Left ventricle myocardium inferior (tissue), 1 donor: ENCODE measurements at regions not wholly inside any gene's neighbourhood (a gene's known extent, or its start where the extent isn't known, plus 50 kb on each side); places are given as distances from the start of the nearest gene placed in this dataset.

Source experiments
- DNase-seq: peaks from one replicate; pipeline ENCODE4 v3.0.0-alpha.2; 2020
- H3K27ac ChIP-seq: fragments of 200-600 bp; replicated peaks from 2 replicates; pipeline ENCODE4 v1.8.0; 2021
- H3K27me3 ChIP-seq: fragments of 200-600 bp; 2 replicates; pipeline ENCODE4 v1.8.0; 2021; ENCODE audit warnings: low read depth
- H3K36me3 ChIP-seq: fragments of 200-600 bp; 2 replicates; pipeline ENCODE4 v1.8.0; 2021
- H3K4me1 ChIP-seq: fragments of 200-600 bp; 2 replicates; pipeline ENCODE4 v1.8.0; 2021
- H3K4me3 ChIP-seq: fragments of 200-600 bp; 2 replicates; pipeline ENCODE4 v1.8.0; 2021; ENCODE audit warnings: mild to moderate bottlenecking, moderate library complexity
- H3K9me3 ChIP-seq: fragments of 200-600 bp; replicated peaks from 2 replicates; pipeline ENCODE4 v1.8.0; 2021
- intact Hi-C: fragments of 100-400 bp; cut with micrococcal nuclease; formaldehyde crosslinking; loops from one replicate; pipeline ENCODE4 v1.11.0; 2022
- TF ChIP-seq, protein P1 (sequence below): fragments of 200-600 bp; IDR thresholded peaks from 2 replicates; pipeline ENCODE4 v1.8.0; 2021; ENCODE audit warnings: antibody characterized with exemption, mild to moderate bottlenecking, borderline replicate concordance
- donor health status: DM: no; HTN: yes; CAD: no; lungs with severe emphysema.

DNA sequence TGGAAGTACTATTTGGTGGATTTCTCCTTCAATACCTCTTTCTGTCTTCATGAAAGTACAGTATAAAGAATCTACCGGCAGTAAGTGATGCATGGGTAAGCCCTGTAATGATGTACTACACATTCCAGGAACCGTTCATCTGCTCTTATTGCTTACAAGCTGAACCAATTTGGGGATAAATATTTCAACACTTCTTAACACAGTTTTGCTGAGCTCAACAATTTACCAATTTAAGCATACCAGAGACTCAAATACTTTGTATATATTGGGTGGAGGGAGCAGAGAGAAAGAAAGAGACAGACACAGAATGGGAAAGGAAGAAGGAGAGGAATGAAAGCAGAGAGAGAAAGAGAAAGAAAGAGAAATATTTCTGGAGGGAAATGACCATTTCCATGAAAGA is 821.1 kb upstream of the FLRT2 start:
- H3K27ac ChIP-seq: no peak overlapping the region
- H3K27me3 ChIP-seq: no peaks in the 10 kb centered on the region
- no peak overlapping the region for H3K4me3 ChIP-seq
- no peaks in the 10 kb centered on the region for H3K36me3 ChIP-seq
- no peaks in the 10 kb centered on the region for H3K9me3 ChIP-seq
- DNase-seq: no peak
- intact Hi-C loops: no loop called here
- no peaks in the 10 kb centered on the region for H3K4me1 ChIP-seq
- TF ChIP-seq, protein P1, sequence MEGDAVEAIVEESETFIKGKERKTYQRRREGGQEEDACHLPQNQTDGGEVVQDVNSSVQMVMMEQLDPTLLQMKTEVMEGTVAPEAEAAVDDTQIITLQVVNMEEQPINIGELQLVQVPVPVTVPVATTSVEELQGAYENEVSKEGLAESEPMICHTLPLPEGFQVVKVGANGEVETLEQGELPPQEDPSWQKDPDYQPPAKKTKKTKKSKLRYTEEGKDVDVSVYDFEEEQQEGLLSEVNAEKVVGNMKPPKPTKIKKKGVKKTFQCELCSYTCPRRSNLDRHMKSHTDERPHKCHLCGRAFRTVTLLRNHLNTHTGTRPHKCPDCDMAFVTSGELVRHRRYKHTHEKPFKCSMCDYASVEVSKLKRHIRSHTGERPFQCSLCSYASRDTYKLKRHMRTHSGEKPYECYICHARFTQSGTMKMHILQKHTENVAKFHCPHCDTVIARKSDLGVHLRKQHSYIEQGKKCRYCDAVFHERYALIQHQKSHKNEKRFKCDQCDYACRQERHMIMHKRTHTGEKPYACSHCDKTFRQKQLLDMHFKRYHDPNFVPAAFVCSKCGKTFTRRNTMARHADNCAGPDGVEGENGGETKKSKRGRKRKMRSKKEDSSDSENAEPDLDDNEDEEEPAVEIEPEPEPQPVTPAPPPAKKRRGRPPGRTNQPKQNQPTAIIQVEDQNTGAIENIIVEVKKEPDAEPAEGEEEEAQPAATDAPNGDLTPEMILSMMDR: no peak

DNA sequence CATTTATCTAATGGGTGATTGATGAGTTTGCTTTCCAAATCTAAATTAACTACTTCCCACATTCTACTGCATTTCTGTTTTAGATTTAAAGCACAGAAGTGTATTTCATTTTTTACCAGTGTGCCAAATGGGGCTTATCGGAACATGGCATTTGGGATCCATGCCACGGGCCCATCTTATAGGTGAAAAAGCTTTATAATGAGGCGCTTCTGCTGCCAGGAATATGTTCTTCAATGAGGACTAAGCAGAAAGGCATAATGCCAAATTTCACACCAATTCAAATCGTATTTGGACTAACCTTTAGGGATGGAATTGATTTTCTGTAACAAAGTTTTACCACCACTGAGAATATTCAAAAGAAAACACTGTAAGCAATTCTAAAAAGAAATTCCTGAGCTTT is 803.5 kb upstream of the FLRT2 start:
- intact Hi-C loops: no loop called here
- no peak overlapping the region for H3K4me3 ChIP-seq
- H3K9me3 ChIP-seq: peaks cover 6% of the 10 kb centered on the region
- no peaks in the 10 kb centered on the region for H3K27me3 ChIP-seq
- no peaks in the 10 kb centered on the region for H3K36me3 ChIP-seq
- no peaks in the 10 kb centered on the region for H3K4me1 ChIP-seq
- TF ChIP-seq, protein P1: no peak
- no peak for DNase-seq
- no peak overlapping the region for H3K27ac ChIP-seq

DNA sequence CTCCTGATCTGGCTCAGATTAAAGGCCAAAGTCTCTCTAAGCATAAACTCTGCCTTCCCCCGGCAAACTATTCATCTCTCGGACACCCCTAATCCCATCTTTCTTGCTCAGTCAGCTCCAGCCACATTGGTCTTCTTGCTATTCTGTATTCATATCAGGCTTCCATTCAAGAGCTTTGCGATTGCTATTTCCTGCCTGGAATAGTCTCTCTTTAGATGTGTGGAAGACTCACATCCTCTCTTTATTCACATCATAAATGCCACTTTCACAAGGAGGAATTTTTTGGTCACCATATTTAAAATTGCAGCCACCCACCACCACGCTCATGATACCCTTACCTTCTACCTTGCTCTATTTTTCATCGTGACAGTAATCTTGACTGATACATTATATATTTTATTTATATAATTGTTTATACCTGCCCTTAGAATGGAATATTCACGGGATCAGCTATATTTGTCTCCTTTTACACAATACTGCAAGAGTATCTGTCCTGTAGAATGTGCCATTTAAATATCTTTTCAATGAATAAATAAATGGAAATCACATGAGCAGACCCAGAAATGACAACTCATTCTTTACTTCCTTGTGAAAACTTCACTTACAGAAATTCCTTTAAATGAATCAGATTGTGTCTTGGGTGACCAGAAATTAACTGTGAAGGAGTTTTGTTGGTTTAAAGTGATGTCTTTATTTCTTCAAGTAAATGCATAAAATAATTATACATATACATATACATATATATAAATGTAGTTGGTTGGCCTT is 780.6 kb upstream of the FLRT2 start:
- Histone ChIP-seq H3K4me1 (no peaks in the 10 kb centered on the region), H3K27me3 (no peaks in the 10 kb centered on the region), H3K9me3 (peaks cover 9% of the 10 kb centered on the region), H3K4me3 (no peak overlapping the region), H3K27ac (no peak overlapping the region), H3K36me3 (no peaks in the 10 kb centered on the region)
- TF ChIP-seq, protein P1: no peak
- intact Hi-C loops: no loop called here
- no peak for DNase-seq

DNA sequence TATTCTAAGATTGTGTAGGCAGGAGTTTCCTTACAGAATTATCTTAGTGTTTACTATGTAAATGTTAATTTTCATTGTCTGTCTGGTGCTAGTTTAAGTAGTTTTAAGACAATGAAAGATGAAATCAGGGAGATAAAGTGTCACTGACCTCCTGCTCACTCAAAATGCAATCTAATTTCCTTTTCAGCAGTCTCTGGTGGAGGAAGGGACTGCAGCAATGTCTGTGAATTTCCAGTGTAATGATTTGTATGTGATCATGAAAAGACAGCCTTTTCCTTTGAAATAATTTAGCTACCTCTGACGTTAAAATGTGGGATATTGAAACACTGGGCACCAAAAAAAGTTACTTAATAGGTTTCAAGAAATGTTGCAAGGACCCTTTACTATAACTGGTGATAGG is 779.7 kb upstream of the FLRT2 start:
- Histone ChIP-seq H3K27me3 (no peaks in the 10 kb centered on the region), H3K9me3 (peaks cover 15% of the 10 kb centered on the region), H3K36me3 (no peaks in the 10 kb centered on the region), H3K27ac (no peak overlapping the region), H3K4me1 (no peaks in the 10 kb centered on the region), H3K4me3 (no peak overlapping the region)
- TF ChIP-seq, protein P1: no peak
- no peak for DNase-seq
- intact Hi-C loops: no loop called here

DNA sequence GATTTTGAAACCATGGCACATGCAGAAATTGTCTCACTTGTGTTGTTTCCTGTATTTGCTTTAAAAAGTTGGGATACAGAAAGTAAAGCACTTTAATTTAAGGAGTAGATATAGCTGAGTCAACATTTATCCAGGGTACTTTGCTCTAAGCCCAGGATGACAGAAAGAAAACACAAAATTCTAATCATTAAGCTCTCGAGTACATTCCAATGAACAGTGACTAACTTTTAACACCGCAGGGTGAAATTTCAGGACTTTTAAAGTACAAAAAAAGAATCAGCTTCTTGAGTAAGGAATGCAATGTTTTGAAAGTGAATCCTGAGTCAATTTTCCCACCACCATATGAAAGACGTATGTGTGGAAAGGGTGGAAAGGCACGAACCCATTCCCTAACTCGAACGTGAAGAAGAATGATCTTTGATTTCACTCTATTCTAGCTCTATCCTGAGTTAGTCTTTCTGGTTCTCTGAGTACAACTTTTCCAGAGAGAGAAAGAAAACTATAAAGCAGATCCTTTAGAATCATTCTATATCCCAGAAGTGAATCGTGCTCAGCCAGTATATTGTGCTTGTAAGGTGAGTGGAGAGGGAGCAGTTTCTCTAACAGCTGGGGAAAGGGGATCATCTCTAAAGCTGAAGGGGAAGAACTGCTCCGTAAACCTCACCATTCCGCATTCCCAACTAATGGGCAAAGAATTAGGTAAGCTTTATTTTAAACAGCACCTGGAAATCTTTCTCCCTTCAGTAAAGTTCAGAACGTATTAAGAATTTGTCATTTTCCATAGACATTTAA is 779.0 kb upstream of the FLRT2 start:
- TF ChIP-seq, protein P1: no peak
- no peak for DNase-seq
- H3K4me1 ChIP-seq: no peaks in the 10 kb centered on the region
- no peak overlapping the region for H3K4me3 ChIP-seq
- intact Hi-C loops: no loop called here
- H3K27me3 ChIP-seq: no peaks in the 10 kb centered on the region
- H3K9me3 ChIP-seq: peaks cover 15% of the 10 kb centered on the region
- no peak overlapping the region for H3K27ac ChIP-seq
- no peaks in the 10 kb centered on the region for H3K36me3 ChIP-seq
